ENCODE measurements at regions not wholly inside any gene's neighbourhood (a gene's known extent, or its start where the extent isn't known, plus 50 kb on each side); places are given as distances from the start of the nearest gene placed in this dataset.

- H4K20me1 ChIP-seq (ENCODE audit: insufficient read depth, low read length), result no peaks in the 10 kb centered on the region
- H3K27ac ChIP-seq (ENCODE audit: low read depth, low read length, poor library complexity, severe bottlenecking), result no peak overlapping the region
- H3K4me3 ChIP-seq (ENCODE audit: low read depth, low read length, poor library complexity, severe bottlenecking), result no peak overlapping the region
- no peak overlapping the region for H3K4me2 ChIP-seq (ENCODE audit: low read length)
- no peaks in the 10 kb centered on the region for H3K79me2 ChIP-seq (ENCODE audit: insufficient read depth, low read depth, low read length)
- TF ChIP-seq EZH2phosphoT487 (IDR thresholded peaks at IDR 0.05; ENCODE audit: borderline replicate concordance, low read depth, low read length) (no peak), CTCF (conservative IDR thresholded peaks at IDR 0.05; ENCODE audit: low read length) (no peak)
- no peaks in the 10 kb centered on the region for H3K4me1 ChIP-seq (ENCODE audit: insufficient read depth, low read length, poor library complexity, severe bottlenecking)
- no peaks in the 10 kb centered on the region for H3K36me3 ChIP-seq (ENCODE audit: insufficient read depth, low read length)
- no peaks in the 10 kb centered on the region for H3K9me3 ChIP-seq (ENCODE audit: low read length)
- POLR2A ChIA-PET, result interaction anchor here (0.8 kb wide), 1 partner anchor 39 kb away, joined by 4 read pairs; no protein-coding TSS in a partner anchor
- H2AFZ ChIP-seq (ENCODE audit: low read length), result no peak overlapping the region
- no TSS peak for BruUV-seq (replicated peaks)
- no peak for DNase-seq (ENCODE audit: low spot score)
- CTCF ChIA-PET (ENCODE audit: unreplicated experiment), result no interaction called here
- intact Hi-C loops (cut with micrococcal nuclease; ENCODE audit: unreplicated experiment), result no loop called here
- no peaks in the 10 kb centered on the region for H3K9me2 ChIP-seq (ENCODE audit: insufficient read depth, low read length)
Measured at GRCh38 chr9:106583751-106584150, 279.2 kb upstream of the ZNF462 start.

GRCh38 chr9:106587042-106587441, 275.9 kb upstream of the ZNF462 start:
- Histone ChIP-seq H2AFZ (ENCODE audit: low read length) (no peak overlapping the region), H3K4me2 (ENCODE audit: low read length) (no peak overlapping the region), H3K27ac (ENCODE audit: low read depth, low read length, poor library complexity, severe bottlenecking) (no peak overlapping the region), H4K20me1 (ENCODE audit: insufficient read depth, low read length) (no peaks in the 10 kb centered on the region), H3K79me2 (ENCODE audit: insufficient read depth, low read depth, low read length) (no peaks in the 10 kb centered on the region), H3K9me3 (ENCODE audit: low read length) (no peaks in the 10 kb centered on the region), H3K9me2 (ENCODE audit: insufficient read depth, low read length) (no peaks in the 10 kb centered on the region), H3K4me1 (ENCODE audit: insufficient read depth, low read length, poor library complexity, severe bottlenecking) (no peaks in the 10 kb centered on the region), H3K4me3 (ENCODE audit: low read depth, low read length, poor library complexity, severe bottlenecking) (no peak overlapping the region), H3K36me3 (ENCODE audit: insufficient read depth, low read length) (no peaks in the 10 kb centered on the region)
- intact Hi-C loops (cut with micrococcal nuclease; ENCODE audit: unreplicated experiment), result no loop called here
- no peak for DNase-seq (ENCODE audit: low spot score)
- ChIA-PET POLR2A (interaction anchor here (0.8 kb wide), 1 partner anchor 953 kb away, joined by 3 read pairs; no protein-coding TSS in a partner anchor), CTCF (ENCODE audit: unreplicated experiment) (no interaction called here)
- BruUV-seq (replicated peaks), result no TSS peak
- no peak for TF ChIP-seq EZH2phosphoT487 (IDR thresholded peaks at IDR 0.05; ENCODE audit: borderline replicate concordance, low read depth, low read length)
- TF ChIP-seq CTCF (conservative IDR thresholded peaks at IDR 0.05; ENCODE audit: low read length), result no peak

GRCh38 chr9:106588626-106589025, 274.3 kb upstream of the ZNF462 start:
- Histone ChIP-seq H2AFZ (ENCODE audit: low read length) (no peak overlapping the region), H3K4me3 (ENCODE audit: low read depth, low read length, poor library complexity, severe bottlenecking) (no peak overlapping the region), H3K9me3 (ENCODE audit: low read length) (no peaks in the 10 kb centered on the region), H4K20me1 (ENCODE audit: insufficient read depth, low read length) (no peaks in the 10 kb centered on the region), H3K27ac (ENCODE audit: low read depth, low read length, poor library complexity, severe bottlenecking) (no peak overlapping the region), H3K36me3 (ENCODE audit: insufficient read depth, low read length) (no peaks in the 10 kb centered on the region), H3K4me2 (ENCODE audit: low read length) (no peak overlapping the region), H3K9me2 (ENCODE audit: insufficient read depth, low read length) (no peaks in the 10 kb centered on the region), H3K4me1 (ENCODE audit: insufficient read depth, low read length, poor library complexity, severe bottlenecking) (no peaks in the 10 kb centered on the region), H3K79me2 (ENCODE audit: insufficient read depth, low read depth, low read length) (no peaks in the 10 kb centered on the region)
- BruUV-seq (replicated peaks), result no TSS peak
- DNase-seq (ENCODE audit: low spot score), result no peak
- TF ChIP-seq CTCF (conservative IDR thresholded peaks at IDR 0.05; ENCODE audit: low read length) (no peak), EZH2phosphoT487 (IDR thresholded peaks at IDR 0.05; ENCODE audit: borderline replicate concordance, low read depth, low read length) (no peak)
- POLR2A ChIA-PET, result no interaction called here
- intact Hi-C loops (cut with micrococcal nuclease; ENCODE audit: unreplicated experiment), result no loop called here
- CTCF ChIA-PET (ENCODE audit: unreplicated experiment), result no interaction called here
